IgD-negative memory B cell (primary cell): ENCODE measurements at regions not wholly inside any gene's neighbourhood (a gene's known extent, or its start where the extent isn't known, plus 50 kb on each side); places are given as distances from the start of the nearest gene placed in this dataset.

Experiments used
- H3K27ac Mint-ChIP-seq, 3 donors: one replicate each; pipeline ENCODE4 v1.8.0; 2020 to 2022; ENCODE audit warnings: mild to moderate bottlenecking in 3 of 3, mixed read lengths in 3 of 3, moderate library complexity in 1 of 3
- H3K27me3 Mint-ChIP-seq: one replicate; pipeline ENCODE4 v1.8.0; 2021; ENCODE audit warnings: mixed read lengths
- H3K36me3 Mint-ChIP-seq: one replicate; pipeline ENCODE4 v1.8.0; 2020; ENCODE audit warnings: mild to moderate bottlenecking, mixed read lengths
- H3K4me1 Mint-ChIP-seq, 3 donors: one replicate each; pipeline ENCODE4 v1.8.0; 2020 to 2022; ENCODE audit warnings: mixed read lengths in 3 of 3, mild to moderate bottlenecking in 1 of 3
- H3K4me3 Mint-ChIP-seq, 4 donors: one replicate each; pipeline ENCODE4 v1.8.0; 2020 to 2022; ENCODE audit warnings: mild to moderate bottlenecking in 4 of 4, mixed read lengths in 4 of 4, moderate library complexity in 3 of 4
- H3K9me3 Mint-ChIP-seq, 3 donors: one replicate each; pipeline ENCODE4 v1.8.0; 2020 to 2021; ENCODE audit warnings: mixed read lengths in 3 of 3, mild to moderate bottlenecking in 1 of 3

DNA sequence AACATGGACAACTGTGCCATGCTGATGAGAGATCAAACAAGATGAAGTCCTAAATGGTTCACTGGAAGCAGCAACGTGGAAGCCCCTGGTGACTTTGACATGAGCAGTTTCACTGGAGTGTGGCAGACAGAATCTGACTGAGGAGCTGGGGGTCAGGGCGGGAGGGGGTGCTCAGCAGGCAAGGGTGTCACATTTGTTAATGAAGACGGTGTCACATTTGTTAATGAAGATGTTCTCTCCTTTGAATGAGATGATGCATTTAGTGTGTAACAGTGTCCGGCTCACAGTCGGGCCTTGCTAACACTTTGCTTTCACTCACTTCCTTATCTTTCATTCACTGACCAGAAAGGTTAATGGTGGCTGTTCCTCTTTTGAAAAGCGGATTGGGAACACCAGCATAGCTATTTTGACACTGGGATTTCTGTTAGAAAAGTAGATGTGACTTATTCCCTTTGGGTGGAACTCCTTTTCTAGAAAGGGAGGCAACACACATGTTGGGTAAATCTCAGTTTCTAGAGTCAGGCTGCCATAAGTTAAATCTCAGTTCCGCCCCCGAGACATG, 693.7 kb downstream of the UQCRFS1 start:
- H3K27me3 Mint-ChIP-seq = no peaks in the 10 kb centered on the region
- no peaks in the 10 kb centered on the region for H3K4me1 Mint-ChIP-seq
- H3K36me3 Mint-ChIP-seq = no peaks in the 10 kb centered on the region
- no peak overlapping the region for H3K4me3 Mint-ChIP-seq
- peaks cover 5 to 10% (median 6%) of the 10 kb centered on the region in 3 donors for H3K9me3 Mint-ChIP-seq
- no peak overlapping the region for H3K27ac Mint-ChIP-seq

DNA sequence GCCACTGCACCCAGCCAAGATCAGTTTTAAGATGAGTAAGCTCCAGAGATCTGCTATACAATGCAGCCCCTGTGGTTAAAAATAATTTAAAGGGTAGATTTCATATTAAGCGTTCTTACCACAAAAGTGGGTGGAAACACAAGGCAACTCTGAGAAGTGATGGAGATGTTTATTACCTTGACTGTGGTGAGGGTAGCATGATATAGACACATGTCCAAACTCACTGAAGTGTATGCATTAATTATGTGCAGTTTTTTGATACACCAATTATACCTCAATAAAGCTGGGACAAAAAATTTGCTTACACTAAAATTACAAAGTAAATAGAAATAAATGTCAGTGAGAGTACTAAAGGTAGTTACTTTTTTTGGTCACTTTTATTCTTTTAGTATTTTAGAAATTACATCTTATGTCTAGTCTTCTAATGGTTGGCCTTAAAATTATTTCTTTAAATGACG, 696.5 kb downstream of the UQCRFS1 start:
- Mint-ChIP-seq H3K27me3 (no peaks in the 10 kb centered on the region), H3K27ac (no peak overlapping the region)

DNA sequence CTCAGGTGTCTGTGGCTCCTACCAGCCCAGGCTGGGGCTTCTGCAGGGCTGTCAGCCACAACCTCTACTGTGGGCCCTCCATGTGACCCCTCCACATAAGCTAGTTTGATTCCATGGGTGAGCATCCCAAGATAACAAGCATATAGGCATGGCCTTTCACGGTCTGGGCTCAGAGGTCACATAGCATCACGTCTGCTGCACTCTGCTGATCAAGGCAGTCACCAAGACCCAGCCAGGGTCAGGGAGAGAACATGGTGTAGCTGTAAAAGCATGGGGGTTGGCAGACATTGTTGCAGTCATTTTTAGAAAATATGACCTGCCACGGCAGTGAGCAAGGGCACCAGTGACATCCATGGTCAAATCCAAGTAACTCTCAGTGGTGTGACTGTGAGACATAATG, 698.8 kb downstream of the UQCRFS1 start:
- Mint-ChIP-seq H3K27me3 (no peaks in the 10 kb centered on the region), H3K4me3 (no peak overlapping the region), H3K9me3 (peaks cover 3 to 6% (median 4%) of the 10 kb centered on the region in 3 donors)

More for the DNA sequence above, 696.5 kb downstream of the UQCRFS1 start:
- Mint-ChIP-seq H3K9me3 (peaks cover 2 to 8% (median 5%) of the 10 kb centered on the region in 3 donors), H3K36me3 (no peaks in the 10 kb centered on the region), H3K4me3 (no peak overlapping the region), H3K4me1 (no peaks in the 10 kb centered on the region)

DNA sequence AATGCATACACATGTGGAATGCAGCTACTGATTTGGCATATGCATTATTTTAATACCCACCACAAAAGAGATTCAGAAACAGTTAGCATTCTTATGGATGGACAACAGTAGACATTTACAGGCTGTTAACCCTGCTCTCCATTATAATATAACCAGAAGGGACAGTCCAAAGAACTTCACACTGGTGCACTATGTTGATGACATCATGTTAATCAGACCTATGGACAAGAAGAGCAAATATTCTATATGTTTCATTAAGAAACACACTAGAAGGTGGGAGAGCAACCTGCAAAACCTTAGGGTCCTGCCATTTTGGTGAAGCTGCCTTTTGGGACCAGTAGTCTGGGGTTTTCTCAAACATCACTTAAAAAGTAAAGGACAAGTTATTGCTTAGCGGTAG, 701.3 kb downstream of the UQCRFS1 start:
- Mint-ChIP-seq H3K27ac (no peak overlapping the region), H3K4me1 (no peaks in the 10 kb centered on the region), H3K36me3 (no peaks in the 10 kb centered on the region), H3K9me3 (peaks cover 2 to 6% (median 5%) of the 10 kb centered on the region in 3 donors), H3K4me3 (no peak overlapping the region), H3K27me3 (no peaks in the 10 kb centered on the region)

More for the DNA sequence above, 698.8 kb downstream of the UQCRFS1 start:
- Mint-ChIP-seq H3K36me3 (no peaks in the 10 kb centered on the region), H3K27ac (no peak overlapping the region), H3K4me1 (no peaks in the 10 kb centered on the region)

DNA sequence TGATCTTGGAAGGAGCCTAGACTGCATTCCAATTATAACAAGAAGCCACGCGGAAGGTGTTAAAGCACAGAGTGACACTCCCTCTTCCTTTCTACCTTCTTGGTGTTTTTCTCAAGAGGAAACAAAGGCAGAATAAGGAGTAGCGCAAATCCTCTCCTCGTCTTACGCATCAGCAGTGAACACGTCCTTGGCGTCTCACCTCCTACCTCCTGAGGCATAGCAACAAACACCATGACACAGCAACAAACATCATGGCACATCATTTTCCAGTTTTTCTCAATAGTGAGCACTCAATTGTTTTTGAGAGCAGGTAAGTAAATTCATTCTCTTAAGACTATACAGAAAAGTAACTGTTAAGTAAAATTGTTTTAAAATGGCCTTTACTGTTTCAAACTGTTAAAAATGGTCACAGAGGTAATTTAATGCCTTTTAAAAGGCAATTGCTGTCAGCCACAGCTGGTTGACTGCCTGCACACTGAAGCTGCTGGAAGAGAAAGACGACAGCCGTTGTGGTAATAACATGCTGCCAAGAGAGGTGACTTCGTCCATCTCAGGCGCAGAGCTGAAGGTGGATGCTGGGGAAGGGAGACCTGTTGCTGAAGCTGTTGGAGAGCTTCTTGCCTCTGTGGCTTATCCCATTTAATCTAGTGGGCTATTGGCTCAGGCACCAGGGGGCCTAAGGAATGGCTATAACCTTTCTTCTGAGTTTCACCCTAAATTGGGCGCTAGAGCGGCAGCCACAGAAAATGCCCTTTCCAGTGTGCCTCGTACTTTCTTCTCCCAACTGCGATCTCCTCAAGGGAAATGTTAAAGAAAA, 703.7 kb downstream of the UQCRFS1 start:
- H3K4me3 Mint-ChIP-seq = no peak overlapping the region
- H3K4me1 Mint-ChIP-seq = no peaks in the 10 kb centered on the region
- H3K36me3 Mint-ChIP-seq = no peaks in the 10 kb centered on the region
- H3K27me3 Mint-ChIP-seq = no peaks in the 10 kb centered on the region
- no peak overlapping the region for H3K27ac Mint-ChIP-seq
- H3K9me3 Mint-ChIP-seq = peaks cover 0 to 7% (median 6%) of the 10 kb centered on the region in 3 donors

DNA sequence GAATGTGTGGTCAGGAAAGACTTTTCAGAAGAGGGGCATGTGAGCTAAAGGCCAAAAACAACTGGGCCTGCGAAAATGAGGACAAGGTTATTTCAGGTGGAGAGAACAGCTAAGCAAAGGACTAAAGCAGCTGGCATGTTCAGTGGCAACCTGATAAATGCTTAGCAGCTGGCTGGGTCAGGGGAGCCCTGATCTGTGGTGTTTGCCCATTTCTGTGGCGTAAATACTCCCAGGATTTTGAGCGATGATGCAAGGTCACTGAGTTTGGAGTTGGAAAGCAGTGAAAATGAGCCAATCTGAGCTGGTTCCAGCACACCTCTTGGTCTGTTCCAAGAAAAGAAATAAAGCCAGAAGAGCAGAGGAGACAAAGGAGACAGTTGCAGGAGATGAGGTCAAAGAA, 704.3 kb downstream of the UQCRFS1 start:
- peaks cover 0 to 6% (median 6%) of the 10 kb centered on the region in 3 donors for H3K9me3 Mint-ChIP-seq
- H3K27me3 Mint-ChIP-seq = no peaks in the 10 kb centered on the region
- no peaks in the 10 kb centered on the region for H3K36me3 Mint-ChIP-seq
- no peak overlapping the region for H3K27ac Mint-ChIP-seq
- no peak overlapping the region for H3K4me3 Mint-ChIP-seq
- H3K4me1 Mint-ChIP-seq = no peaks in the 10 kb centered on the region

DNA sequence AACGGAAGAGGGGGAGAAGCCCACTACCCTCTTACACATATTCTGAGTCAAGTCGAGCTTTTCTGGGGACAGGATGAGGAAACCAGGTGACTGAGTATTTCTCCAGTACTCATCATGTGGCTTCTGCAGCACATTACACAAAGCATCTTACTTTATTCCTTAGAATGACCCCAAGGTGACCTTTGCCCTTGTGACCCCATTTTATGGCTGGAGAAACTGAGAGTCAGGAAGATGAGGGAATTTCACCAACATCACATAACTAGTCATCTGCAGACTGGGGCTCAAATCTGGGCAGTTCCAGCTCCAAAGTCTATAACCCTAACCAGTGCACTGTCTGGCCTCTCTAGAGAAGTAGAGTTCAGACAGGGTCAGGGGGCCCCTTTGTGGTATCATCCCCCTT, 707.0 kb downstream of the UQCRFS1 start:
- H3K36me3 Mint-ChIP-seq = no peaks in the 10 kb centered on the region
- no peaks in the 10 kb centered on the region for H3K27me3 Mint-ChIP-seq
- H3K4me3 Mint-ChIP-seq = no peak overlapping the region
- H3K27ac Mint-ChIP-seq = no peak overlapping the region
- peaks cover 0 to 6% (median 6%) of the 10 kb centered on the region in 3 donors for H3K9me3 Mint-ChIP-seq
- no peaks in the 10 kb centered on the region for H3K4me1 Mint-ChIP-seq

DNA sequence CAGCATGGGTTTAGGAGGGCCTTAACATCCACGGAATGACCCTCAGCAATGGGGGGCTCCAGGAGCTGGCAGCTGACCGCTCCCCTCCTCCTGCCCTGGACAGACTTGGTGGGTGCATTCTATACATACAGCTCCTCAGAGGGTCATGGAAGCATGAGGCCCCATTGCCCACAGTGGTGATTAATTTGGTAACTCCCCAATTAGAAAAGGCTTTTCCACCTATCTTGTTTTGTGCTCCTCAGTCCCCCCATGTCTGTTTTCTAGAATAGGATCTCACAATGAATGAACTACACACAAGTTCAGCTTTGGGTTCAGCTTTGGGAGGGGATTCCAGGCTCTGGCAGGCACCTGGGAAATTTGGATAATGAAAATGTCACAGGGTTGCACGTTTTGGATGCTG, 707.8 kb downstream of the UQCRFS1 start:
- Mint-ChIP-seq H3K27ac (no peak overlapping the region), H3K4me1 (no peaks in the 10 kb centered on the region), H3K9me3 (peaks cover 0 to 6% (median 6%) of the 10 kb centered on the region in 3 donors), H3K4me3 (no peak overlapping the region), H3K36me3 (no peaks in the 10 kb centered on the region), H3K27me3 (no peaks in the 10 kb centered on the region)

DNA sequence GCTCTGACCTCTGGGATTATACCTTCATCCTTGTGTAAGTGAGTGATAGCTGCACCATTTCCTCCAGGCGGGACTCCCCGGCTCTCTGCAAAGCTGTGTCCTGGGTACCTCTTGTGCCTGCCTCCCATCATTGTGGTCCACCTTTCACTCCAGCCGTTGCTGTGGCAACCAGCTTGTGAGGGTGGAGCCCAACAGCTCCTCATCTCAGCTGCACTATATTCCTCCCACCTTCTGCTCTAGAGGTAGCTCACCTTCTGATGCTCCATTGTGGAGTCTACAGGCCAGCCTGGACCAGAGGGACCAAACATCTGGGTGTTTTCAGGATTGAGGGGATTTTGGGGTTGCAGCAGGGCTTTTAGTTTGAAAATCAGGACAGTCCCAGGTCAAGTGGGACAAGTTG, 708.2 kb downstream of the UQCRFS1 start:
- Mint-ChIP-seq H3K27ac (no peak overlapping the region), H3K27me3 (no peaks in the 10 kb centered on the region), H3K9me3 (peaks cover 0 to 9% (median 6%) of the 10 kb centered on the region in 3 donors), H3K4me3 (no peak overlapping the region), H3K36me3 (no peaks in the 10 kb centered on the region), H3K4me1 (no peaks in the 10 kb centered on the region)

DNA sequence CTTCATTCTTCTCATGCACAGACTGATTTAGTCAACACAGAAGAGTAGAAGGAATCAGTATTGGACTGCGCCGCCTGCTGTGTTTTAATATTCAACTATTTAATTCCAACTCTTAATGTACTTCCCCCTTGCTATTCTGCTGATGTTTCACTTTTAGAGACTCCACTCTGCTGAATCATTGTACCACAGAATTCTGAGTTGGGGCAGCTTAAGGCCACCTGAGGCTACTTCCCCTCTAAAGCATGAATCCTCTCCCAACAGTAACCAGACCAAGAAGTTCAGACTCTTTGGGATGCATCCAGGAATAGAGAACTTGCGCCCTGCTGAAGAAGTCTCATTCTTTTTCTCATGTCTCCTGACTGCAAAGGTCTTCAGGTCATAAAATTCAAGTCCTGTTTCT, 708.8 kb downstream of the UQCRFS1 start:
- no peaks in the 10 kb centered on the region for H3K36me3 Mint-ChIP-seq
- H3K27me3 Mint-ChIP-seq = no peaks in the 10 kb centered on the region
- H3K4me1 Mint-ChIP-seq = no peaks in the 10 kb centered on the region
- H3K27ac Mint-ChIP-seq = no peak overlapping the region
- peaks cover 0 to 10% (median 6%) of the 10 kb centered on the region in 3 donors for H3K9me3 Mint-ChIP-seq
- peak overlapping the region in 1 of 4 donors; percentile 59 for H3K4me3 Mint-ChIP-seq

DNA sequence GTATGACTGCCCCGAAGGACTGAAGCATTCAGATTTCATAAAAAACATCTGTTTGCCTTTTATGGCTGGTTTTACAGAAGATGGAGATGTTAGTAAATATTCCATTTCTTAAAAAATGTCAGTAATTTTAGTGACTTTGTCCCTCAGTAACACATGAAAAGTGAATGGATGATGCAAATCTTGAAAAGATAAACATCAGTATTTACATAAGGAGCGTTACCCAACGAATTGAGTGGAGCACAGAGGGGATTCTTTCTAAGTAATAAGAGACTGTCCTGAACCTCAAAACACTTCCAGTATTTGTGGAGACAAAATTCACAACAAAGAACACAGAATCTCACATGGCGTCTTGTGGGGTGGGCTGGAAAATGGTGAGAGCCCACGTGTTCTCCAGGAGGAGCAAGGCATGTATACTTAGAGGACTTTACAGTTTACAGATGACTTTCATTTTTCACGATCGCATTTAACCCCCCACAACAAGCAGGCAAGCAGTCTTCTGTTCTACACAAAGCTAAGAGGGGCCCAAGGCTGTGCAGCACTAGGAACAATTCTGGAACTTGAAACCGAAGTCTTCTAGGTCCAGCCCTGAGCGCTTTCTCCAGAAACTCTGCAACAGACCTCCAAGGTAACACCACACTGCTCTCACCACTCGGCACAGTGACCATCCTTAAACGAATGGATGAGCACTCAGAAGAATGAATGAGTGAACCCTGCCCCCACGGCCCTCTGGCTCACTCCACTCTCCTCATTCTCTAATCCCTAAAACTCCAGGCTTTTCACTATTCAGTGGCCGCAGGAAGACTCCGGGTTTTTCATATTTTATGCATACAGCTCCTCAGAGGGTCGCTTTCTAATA, 709.8 kb downstream of the UQCRFS1 start:
- Mint-ChIP-seq H3K27ac (no peak overlapping the region), H3K36me3 (no peaks in the 10 kb centered on the region), H3K27me3 (no peaks in the 10 kb centered on the region), H3K9me3 (peaks cover 0 to 10% (median 4%) of the 10 kb centered on the region in 3 donors), H3K4me1 (no peaks in the 10 kb centered on the region), H3K4me3 (no peak overlapping the region)

DNA sequence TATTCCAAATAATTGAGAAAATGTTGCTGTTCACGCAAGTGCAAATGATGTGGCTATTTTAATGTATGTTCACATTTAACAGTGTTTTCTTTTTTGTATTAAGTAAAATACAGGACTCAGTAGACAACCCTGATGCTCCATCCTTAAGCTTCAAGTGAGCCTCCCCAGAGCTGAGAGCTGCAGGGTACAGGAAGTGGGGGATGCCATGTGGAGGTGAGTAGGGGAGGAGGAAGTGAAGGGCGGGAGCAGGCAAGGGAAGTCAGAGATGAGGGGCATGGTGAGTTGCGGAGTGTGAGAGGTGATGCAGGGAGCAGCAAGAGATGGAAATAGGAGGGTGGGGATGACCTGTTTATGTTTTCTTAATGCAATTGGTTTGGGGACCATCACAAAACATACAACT, 711.0 kb downstream of the UQCRFS1 start:
- peak overlapping the region in 1 of 3 donors; percentile 39 for H3K27ac Mint-ChIP-seq
- no peaks in the 10 kb centered on the region for H3K36me3 Mint-ChIP-seq
- no peaks in the 10 kb centered on the region for H3K4me1 Mint-ChIP-seq
- no peaks in the 10 kb centered on the region for H3K27me3 Mint-ChIP-seq
- H3K9me3 Mint-ChIP-seq = peaks cover 0 to 13% (median 4%) of the 10 kb centered on the region in 3 donors
- no peak overlapping the region for H3K4me3 Mint-ChIP-seq

DNA sequence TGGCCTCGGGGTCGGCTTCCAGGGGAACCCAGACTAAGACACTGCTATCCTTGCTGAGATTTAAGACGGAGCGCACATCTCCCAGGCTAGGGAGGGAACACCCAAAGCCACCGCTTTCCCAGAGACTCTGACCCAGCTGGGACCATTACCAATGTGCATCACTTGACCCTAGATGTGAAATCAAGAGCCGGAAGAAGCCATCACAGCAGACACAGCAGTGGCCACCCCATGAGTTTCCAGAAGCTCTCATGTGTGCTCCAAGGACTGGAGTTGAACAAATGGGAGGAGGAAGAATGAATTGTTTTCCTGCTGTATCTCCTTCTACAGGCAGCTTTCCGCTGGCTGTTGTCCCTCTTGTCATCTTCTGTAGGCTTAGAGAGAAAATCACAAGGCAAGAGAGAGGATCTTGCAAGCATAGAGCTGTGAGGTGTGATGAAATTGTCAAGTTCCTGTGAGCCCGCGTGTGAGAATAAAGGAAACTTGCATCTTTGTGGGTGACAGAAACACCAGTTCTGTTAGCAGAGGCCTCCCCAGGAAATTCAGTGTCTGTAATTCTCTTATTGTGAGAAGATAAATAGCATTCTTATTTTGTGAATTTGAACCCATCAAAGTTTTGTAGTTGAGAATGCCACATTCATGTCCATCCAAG, 711.8 kb downstream of the UQCRFS1 start:
- Mint-ChIP-seq H3K9me3 (peaks cover under 1 to 13% (median 4%) of the 10 kb centered on the region in 3 donors), H3K27ac (no peak overlapping the region), H3K4me1 (no peaks in the 10 kb centered on the region), H3K36me3 (no peaks in the 10 kb centered on the region), H3K4me3 (no peak overlapping the region), H3K27me3 (no peaks in the 10 kb centered on the region)

DNA sequence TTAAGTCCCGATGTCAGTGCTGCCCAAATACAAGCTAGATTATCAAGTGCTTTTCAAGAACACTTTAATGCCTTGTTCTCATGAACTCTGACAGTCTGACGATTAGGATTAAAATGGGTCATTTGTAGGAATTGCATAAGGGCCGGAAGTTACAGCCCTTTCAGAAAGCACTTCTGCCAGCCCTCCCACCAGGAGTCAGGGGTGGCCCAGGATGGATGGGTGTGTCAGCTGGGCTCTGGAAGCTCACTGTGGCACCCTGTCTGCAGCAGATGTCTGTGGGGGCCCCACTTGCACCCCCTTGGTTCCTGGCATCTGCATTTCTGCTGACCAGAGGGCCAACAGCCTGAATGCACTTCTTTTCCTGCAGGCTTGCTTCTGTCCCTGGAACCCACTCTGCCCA, 712.7 kb downstream of the UQCRFS1 start:
- H3K4me1 Mint-ChIP-seq = no peaks in the 10 kb centered on the region

More for the DNA sequence above, 712.7 kb downstream of the UQCRFS1 start:
- no peaks in the 10 kb centered on the region for H3K27me3 Mint-ChIP-seq
- H3K4me3 Mint-ChIP-seq = no peak overlapping the region
- no peak overlapping the region for H3K27ac Mint-ChIP-seq
- peaks cover 2 to 13% (median 4%) of the 10 kb centered on the region in 3 donors for H3K9me3 Mint-ChIP-seq
- no peaks in the 10 kb centered on the region for H3K36me3 Mint-ChIP-seq
